SK-N-SH (cell line): ENCODE measurements at regions not wholly inside any gene's neighbourhood (a gene's known extent, or its start where the extent isn't known, plus 50 kb on each side); places are given as distances from the start of the nearest gene placed in this dataset.

Source experiments
- CTCF ChIA-PET: fragments of 300-600, 350-600 bp; formaldehyde crosslinking; extraction: SDS; loops from one replicate; lab custom pipeline; 2021; lab: Yijun Ruan, JAX
- POLR2A ChIA-PET: fragments of 350-600 bp; sonication (Branson Sonifier 250); formaldehyde crosslinking; extraction: SDS; loops from one replicate; lab custom pipeline; 2020; ENCODE audit warnings: antibody characterized with exemption, inconsistent platforms; lab: Yijun Ruan, JAX
- DNase-seq: peaks from one replicate; pipeline ENCODE4 v3.0.0; 2012
- H2AFZ ChIP-seq: fragments of 200-600 bp; sonication (generic); 2 replicates; pipeline ENCODE4 v1.8.1; 2016; ENCODE audit warnings: antibody characterized with exemption, mild to moderate bottlenecking, low read depth
- H3F3A ChIP-seq: fragments of 200-600 bp; sonication (generic); replicated peaks from 2 replicates; pipeline ENCODE3; 2016; ENCODE audit warnings: antibody characterized with exemption, mild to moderate bottlenecking; ENCODE audit not compliant: insufficient read depth
- H3K27ac ChIP-seq, 2 experiments: fragments of 200-500 bp in 1 of 2; fragments of 200-600 bp in 1 of 2; sonication (Bioruptor generic) in 1 of 2; sonication (generic), shearing (Covaris generic) in 1 of 2; 2 replicates each; pipeline versions ENCODE4 v1.5.1 to v1.6.1; 2014 to 2016; ENCODE audit warnings: low read depth in 2 of 2, inconsistent platforms in 1 of 2, low read length in 1 of 2, mild to moderate bottlenecking in 1 of 2, mixed read lengths in 1 of 2
- H3K27me3 ChIP-seq: fragments of 200-600 bp; sonication (generic), shearing (Covaris generic); 2 replicates; pipeline ENCODE4 v1.6.1; 2016; ENCODE audit warnings: mixed run types; ENCODE audit not compliant: insufficient read depth
- H3K36me3 ChIP-seq, 2 experiments: fragments of 200-500 bp in 1 of 2; fragments of 200-600 bp in 1 of 2; sonication (Bioruptor generic) in 1 of 2; sonication (generic) in 1 of 2; replicated peaks in 1 of 2; 2 replicates each; pipeline versions ENCODE3 to v1.5.1; 2014 to 2016; ENCODE audit warnings: low read length in 1 of 2, mild to moderate bottlenecking in 1 of 2; ENCODE audit not compliant: insufficient read depth in 2 of 2, control insufficient read depth in 1 of 2
- H3K4me1 ChIP-seq, 2 experiments: fragments of 200-500 bp in 1 of 2; fragments of 200-600 bp in 1 of 2; sonication (Bioruptor generic) in 1 of 2; sonication (generic), shearing (Covaris generic) in 1 of 2; 2 replicates each; pipeline versions ENCODE4 v1.5.1 to v1.6.1; 2014 to 2016; ENCODE audit warnings: low read depth in 1 of 2, low read length in 1 of 2, mixed run types in 1 of 2; ENCODE audit not compliant: insufficient read depth in 2 of 2, control insufficient read depth in 1 of 2
- H3K4me2 ChIP-seq: fragments of 200-600 bp; sonication (generic), shearing (Covaris generic); 2 replicates; pipeline ENCODE4 v1.6.1; 2017; ENCODE audit warnings: mixed run types
- H3K4me3 ChIP-seq, 2 experiments: fragments of 200-500 bp in 1 of 2; fragments of 200-600 bp in 1 of 2; sonication (Bioruptor generic) in 1 of 2; sonication (generic), shearing (Covaris generic) in 1 of 2; 2 replicates each; pipeline versions ENCODE4 v1.5.1 to v1.8.1; 2014 to 2016; ENCODE audit warnings: low read depth in 2 of 2, inconsistent platforms in 1 of 2, low read length in 1 of 2, mild to moderate bottlenecking in 1 of 2, mixed read lengths in 1 of 2, moderate library complexity in 1 of 2
- H3K79me2 ChIP-seq: fragments of 200-600 bp; sonication (generic); 2 replicates; pipeline ENCODE4 v1.8.1; 2017; ENCODE audit warnings: mild to moderate bottlenecking; ENCODE audit not compliant: insufficient read depth
- H3K9ac ChIP-seq: fragments of 200-600 bp; sonication (generic); 2 replicates; pipeline ENCODE4 v1.6.1; 2017; ENCODE audit warnings: mixed run types
- H3K9me2 ChIP-seq: fragments of 200-600 bp; sonication (generic); 2 replicates; pipeline ENCODE4 v1.6.1; 2017; ENCODE audit warnings: mixed run types
- H3K9me3 ChIP-seq: fragments of 200-600 bp; sonication (generic); 2 replicates; pipeline ENCODE4 v1.6.1; 2017; ENCODE audit warnings: mixed run types, mild to moderate bottlenecking, moderate library complexity
- H4K20me1 ChIP-seq: fragments of 200-600 bp; sonication (generic); 2 replicates; pipeline ENCODE4 v1.6.1; 2017; ENCODE audit warnings: mild to moderate bottlenecking, mixed run types; ENCODE audit not compliant: insufficient read depth
- CHD2 ChIP-seq: fragments of 150-350 bp; IDR thresholded peaks from 2 replicates; pipeline ENCODE4 v1.6.1; 2018; ENCODE audit warnings: low read length; ENCODE audit not compliant: partially characterized antibody
- EP300 ChIP-seq, 2 experiments: IDR thresholded peaks; 2 replicates each; pipeline versions ENCODE4 v1.4.0 to v1.6.1; 2012; ENCODE audit warnings: borderline replicate concordance in 1 of 2, low read depth in 1 of 2, low read length in 1 of 2
- EZH2phosphoT487 ChIP-seq: fragments of 200-600 bp; sonication (generic); IDR thresholded peaks from 2 replicates; pipeline ENCODE4 v1.6.1; 2017; ENCODE audit warnings: low read depth, mixed run types, mild to moderate bottlenecking, antibody characterized with exemption, moderate library complexity, borderline replicate concordance
- FOSL2 ChIP-seq: IDR thresholded peaks from 2 replicates; pipeline ENCODE4 v1.4.0; 2012; ENCODE audit warnings: low read depth, mild to moderate bottlenecking, moderate library complexity, borderline replicate concordance
- FOXJ3 ChIP-seq: sonication (generic); formaldehyde crosslinking; IDR thresholded peaks from 2 replicates; pipeline ENCODE4 v1.5.1; 2020; ENCODE audit warnings: mild to moderate bottlenecking, missing genetic modification reagents
- FOXM1 ChIP-seq: IDR thresholded peaks from 2 replicates; pipeline ENCODE4 v1.4.0; 2012; ENCODE audit warnings: low read depth, mild to moderate bottlenecking
- GABPA ChIP-seq: IDR thresholded peaks from 2 replicates; pipeline ENCODE4 v1.4.0; 2012; ENCODE audit warnings: low read depth, mild to moderate bottlenecking
- GATA2 ChIP-seq: sonication (generic); formaldehyde crosslinking; IDR thresholded peaks from 2 replicates; pipeline ENCODE4 v1.5.0; 2020; ENCODE audit warnings: mild to moderate bottlenecking, missing genetic modification reagents
- JUND ChIP-seq: IDR thresholded peaks from 2 replicates; pipeline ENCODE4 v1.4.0; 2012
- MEF2A ChIP-seq: IDR thresholded peaks from 2 replicates; pipeline ENCODE4 v1.4.0; 2012; ENCODE audit warnings: low read depth, borderline replicate concordance
- MXI1 ChIP-seq: IDR thresholded peaks from 2 replicates; pipeline ENCODE4 v1.6.1; 2012; ENCODE audit warnings: mild to moderate bottlenecking, low read depth, low read length, improper control_type of control experiment
- NRF1 ChIP-seq: IDR thresholded peaks from 2 replicates; pipeline ENCODE4 v1.6.1; 2012; ENCODE audit warnings: low read depth, mild to moderate bottlenecking, low read length
- RAD21 ChIP-seq: IDR thresholded peaks from 2 replicates; pipeline ENCODE4 v1.6.1; 2012; ENCODE audit warnings: mild to moderate bottlenecking, low read length
- RFX5 ChIP-seq: IDR thresholded peaks from 2 replicates; pipeline ENCODE4 v1.6.1; 2012; ENCODE audit warnings: mild to moderate bottlenecking, improper control_type of control experiment, low read length
- TEAD4 ChIP-seq: IDR thresholded peaks from 2 replicates; pipeline ENCODE4 v1.4.0; 2012; ENCODE audit warnings: mild to moderate bottlenecking, borderline replicate concordance; ENCODE audit not compliant: insufficient read depth
- YY1 ChIP-seq: IDR thresholded peaks from 2 replicates; pipeline ENCODE4 v1.4.0; 2012; ENCODE audit warnings: low read depth, mild to moderate bottlenecking
- WGBS: methylation state at CpG from one replicate; pipeline ENCODE4 v1.1.6; 2017; ENCODE audit warnings: low lambda C conversion rate; 5-methylcytosine and 5-hydroxymethylcytosine counted together
- TF ChIP-seq, protein P1 (sequence below): IDR thresholded peaks from 2 replicates; pipeline ENCODE4 v1.4.0; 2012; ENCODE audit warnings: low read depth
- TF ChIP-seq, protein P2 (sequence below): fragments of 150-350 bp; IDR thresholded peaks from 2 replicates; pipeline ENCODE4 v1.6.1; 2017; ENCODE audit warnings: antibody characterized with exemption, low read length, low read depth, borderline replicate concordance

DNA sequence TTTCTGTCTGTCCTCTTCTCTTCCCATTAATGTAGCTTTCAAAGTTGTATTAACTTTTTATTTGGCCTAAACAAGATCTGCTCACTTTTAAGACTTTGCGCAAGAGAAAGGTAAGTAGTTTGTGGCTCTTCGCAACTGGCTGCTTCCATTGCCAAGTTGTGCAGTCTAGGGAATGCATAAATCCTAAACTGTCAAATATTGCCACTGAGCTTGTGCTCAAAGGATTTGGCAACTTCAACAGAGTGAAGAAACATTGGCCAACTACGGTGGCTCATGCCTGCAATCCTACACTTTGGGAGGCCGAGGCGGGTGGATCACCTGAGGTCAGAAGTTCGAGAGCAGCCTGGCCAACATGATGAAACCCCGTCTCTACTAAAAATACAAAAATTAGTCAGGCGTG lies 826.4 kb downstream of the EPHA4 start:
- Histone ChIP-seq H3K27me3 (no peaks in the 10 kb centered on the region), H3K9me2 (no peaks in the 10 kb centered on the region), H3K4me3 (no peak overlapping the region), H3K79me2 (no peaks in the 10 kb centered on the region), H4K20me1 (no peaks in the 10 kb centered on the region), H3K9ac (no peak overlapping the region), H3K4me2 (no peak overlapping the region), H3K4me1 (no peaks in the 10 kb centered on the region), H3K9me3 (no peaks in the 10 kb centered on the region), H2AFZ (no peak overlapping the region), H3K36me3 (no peaks in the 10 kb centered on the region), H3F3A (no peaks in the 10 kb centered on the region), H3K27ac (no peak overlapping the region)
- POLR2A ChIA-PET: no interaction called here
- CTCF ChIA-PET: no interaction called here
- 27% methylated on average over 8 of the region's 8 CpGs for WGBS
- no peak for DNase-seq
- TF ChIP-seq RFX5 (no peak), RAD21 (no peak), GABPA (no peak), TEAD4 (no peak), EP300 (IDR thresholded peaks at IDR 0.05; ENCODE audit: borderline replicate concordance in 1 of 2, low read depth in 1 of 2, low read length in 1 of 2) (no peak), EZH2phosphoT487 (no peak), JUND (no peak), YY1 (no peak), CHD2 (no peak)
- TF ChIP-seq, protein P1, sequence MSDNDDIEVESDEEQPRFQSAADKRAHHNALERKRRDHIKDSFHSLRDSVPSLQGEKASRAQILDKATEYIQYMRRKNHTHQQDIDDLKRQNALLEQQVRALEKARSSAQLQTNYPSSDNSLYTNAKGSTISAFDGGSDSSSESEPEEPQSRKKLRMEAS: no peak

DNA sequence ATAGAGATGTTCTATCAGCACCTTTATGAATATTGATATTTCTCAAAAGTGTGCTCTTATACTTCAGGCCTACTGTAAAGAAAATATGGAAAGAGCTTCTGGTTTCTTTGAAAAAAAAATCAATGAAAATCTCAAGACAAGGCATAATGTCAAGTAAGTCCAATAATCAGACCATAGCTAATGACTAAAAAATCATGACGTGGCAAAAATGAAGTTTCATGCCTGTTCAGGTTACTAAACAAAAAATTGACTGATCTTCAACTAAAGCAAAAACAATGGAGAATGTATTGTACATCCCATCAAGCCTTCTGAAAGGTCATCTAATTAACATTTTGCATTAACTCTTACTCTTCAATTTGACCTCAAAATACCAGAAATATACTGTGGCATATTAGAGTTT lies 824.4 kb downstream of the EPHA4 start:
- no peaks in the 10 kb centered on the region for H4K20me1 ChIP-seq
- WGBS: 3% methylated on average over 1 of the region's 1 CpG

More for the DNA sequence above, 824.4 kb downstream of the EPHA4 start:
- no peak for TF ChIP-seq NRF1
- TF ChIP-seq, protein P2, sequence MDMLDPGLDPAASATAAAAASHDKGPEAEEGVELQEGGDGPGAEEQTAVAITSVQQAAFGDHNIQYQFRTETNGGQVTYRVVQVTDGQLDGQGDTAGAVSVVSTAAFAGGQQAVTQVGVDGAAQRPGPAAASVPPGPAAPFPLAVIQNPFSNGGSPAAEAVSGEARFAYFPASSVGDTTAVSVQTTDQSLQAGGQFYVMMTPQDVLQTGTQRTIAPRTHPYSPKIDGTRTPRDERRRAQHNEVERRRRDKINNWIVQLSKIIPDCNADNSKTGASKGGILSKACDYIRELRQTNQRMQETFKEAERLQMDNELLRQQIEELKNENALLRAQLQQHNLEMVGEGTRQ: no peak
- TF ChIP-seq EP300 (IDR thresholded peaks at IDR 0.05; ENCODE audit: borderline replicate concordance in 1 of 2, low read depth in 1 of 2, low read length in 1 of 2): no peak
- no peak for TF ChIP-seq FOXJ3 (CRISPR knock-in tag)
- TF ChIP-seq CHD2: no peak
- no peak for TF ChIP-seq GATA2
- no peak for TF ChIP-seq FOXM1
- TF ChIP-seq FOSL2: no peak
- no peak for TF ChIP-seq MEF2A
- TF ChIP-seq YY1: no peak
- TF ChIP-seq MXI1: no peak
- no peak for TF ChIP-seq EZH2phosphoT487
- Histone ChIP-seq H3K27me3 (no peaks in the 10 kb centered on the region), H3K4me2 (no peak overlapping the region), H3K9ac (no peak overlapping the region), H3K9me2 (no peaks in the 10 kb centered on the region), H2AFZ (no peak overlapping the region), H3K4me3 (no peak overlapping the region), H3K27ac (no peak overlapping the region), H3K4me1 (no peaks in the 10 kb centered on the region), H3F3A (no peaks in the 10 kb centered on the region), H3K9me3 (no peaks in the 10 kb centered on the region), H3K36me3 (no peaks in the 10 kb centered on the region), H3K79me2 (no peaks in the 10 kb centered on the region)
- DNase-seq: no peak
- CTCF ChIA-PET: no interaction called here
- POLR2A ChIA-PET: no interaction called here
